NCI-H226 (cell line): ENCODE measurements at regions not wholly inside any gene's neighbourhood (a gene's known extent, or its start where the extent isn't known, plus 50 kb on each side); places are given as distances from the start of the nearest gene placed in this dataset.
A peak's percentile ranks its signal among the peaks of the same experiment; 100 is the strongest.

Source experiments
- DNase-seq: peaks from one replicate; pipeline ENCODE4 v3.0.0-alpha.2; 2015

- no peak for DNase-seq
These were observed 58.2 kb upstream of the NAA20 start for GRCh38 chr20:19958928-19959327.

- no peak for DNase-seq
These were observed 56.4 kb upstream of the NAA20 start for GRCh38 chr20:19960745-19961144.

- no peak for DNase-seq
These were observed 55.9 kb upstream of the NAA20 start for GRCh38 chr20:19961293-19961692.

DNA sequence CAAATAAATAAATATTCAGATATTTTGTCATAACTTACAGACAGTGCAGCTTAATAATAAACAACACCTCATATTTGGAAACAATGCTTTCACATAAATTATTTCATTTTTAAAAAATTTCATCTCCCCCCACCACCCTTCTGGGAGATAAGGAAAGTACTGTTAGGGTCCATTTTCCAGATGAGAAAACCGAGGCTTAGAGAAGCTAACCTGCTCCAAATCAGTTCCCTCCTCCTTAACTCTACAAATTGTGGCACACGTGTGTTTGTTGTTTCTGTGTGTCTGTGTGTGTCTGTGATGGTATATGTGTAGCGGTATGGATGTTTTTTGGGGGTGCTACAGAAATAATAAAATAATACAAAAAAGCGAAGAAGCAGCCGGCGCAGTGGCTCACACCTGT is 54.2 kb upstream of the NAA20 start:
- DNase-seq: no peak

- peak; percentile 63 for DNase-seq
These were observed 52.6 kb upstream of the NAA20 start for GRCh38 chr20:19964289-19965265.

DNA sequence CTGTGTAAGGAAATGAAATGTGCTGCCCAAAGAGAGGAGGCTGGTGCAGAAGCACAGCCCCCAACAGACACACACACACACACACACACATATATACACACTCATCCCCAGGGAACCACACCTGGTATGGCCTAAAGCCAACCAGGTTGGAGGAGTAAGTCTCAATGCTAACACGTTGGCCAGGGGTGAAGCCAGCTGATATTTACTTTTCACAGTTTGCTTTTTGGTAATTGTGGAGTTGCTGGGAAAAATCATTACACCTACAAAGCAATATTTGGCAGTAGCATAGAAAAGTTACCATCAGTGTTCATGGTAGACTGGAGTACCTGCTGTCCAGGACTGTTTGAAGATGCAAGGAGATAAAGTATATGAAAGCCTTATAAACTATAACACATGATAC is 50.3 kb upstream of the NAA20 start:
- DNase-seq: no peak
